ENCODE measurements at regions not wholly inside any gene's neighbourhood (a gene's known extent, or its start where the extent isn't known, plus 50 kb on each side); places are given as distances from the start of the nearest gene placed in this dataset.

DNA sequence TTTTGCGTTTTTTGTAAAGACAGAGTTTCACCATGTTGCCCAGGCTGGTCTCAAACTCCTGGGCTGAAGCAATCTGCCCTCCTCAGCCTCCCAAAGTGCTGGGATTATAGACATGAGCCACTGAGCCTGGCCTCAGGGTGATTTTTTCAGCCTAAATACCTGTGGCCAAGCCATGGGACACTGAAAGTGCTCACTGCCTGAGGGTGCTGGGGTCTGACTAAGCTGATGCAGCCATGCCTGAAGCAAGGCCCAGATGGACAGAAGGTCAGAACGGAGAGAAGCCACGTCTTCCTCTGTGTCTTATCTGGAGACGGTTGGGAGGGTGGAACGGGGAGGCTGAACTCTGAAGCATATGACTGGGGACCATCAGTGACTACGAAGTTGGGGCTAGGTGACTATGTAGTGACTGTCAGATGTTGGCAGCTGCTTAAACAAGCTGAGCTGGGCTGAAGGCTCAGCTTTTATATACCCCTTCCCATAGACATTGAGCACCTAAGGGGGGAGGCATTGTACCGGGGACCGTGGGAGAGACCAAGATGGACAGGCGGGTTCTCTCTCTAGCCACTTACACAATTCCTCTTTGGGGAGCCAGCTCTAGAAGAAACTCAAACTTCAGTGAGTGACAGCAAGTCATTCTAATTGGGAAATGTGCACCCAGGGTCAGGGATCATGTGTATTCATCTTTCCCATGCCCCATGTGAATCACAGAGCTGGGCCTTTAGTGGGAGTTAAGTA, 73.3 kb upstream of the HABP2 start:
- POLR2A ChIA-PET, result no interaction called here
- ATAC-seq (no peak), DNase-seq (ENCODE audit: low read depth, low spot score) (no peak)

DNA sequence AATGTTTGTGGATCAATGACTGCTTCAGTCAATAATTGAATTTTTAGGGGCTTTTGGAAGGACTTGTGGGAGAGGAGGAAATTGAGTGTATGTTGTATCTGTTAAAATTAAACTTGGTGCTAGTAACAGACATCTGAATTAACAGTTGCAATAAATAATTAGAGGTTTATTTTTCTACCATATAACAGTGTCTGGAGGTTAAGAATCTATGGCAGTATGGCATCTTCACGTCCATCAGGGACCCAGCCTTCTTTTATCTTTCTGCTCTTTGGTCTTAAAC, 72.8 kb upstream of the HABP2 start:
- no peaks in the 10 kb centered on the region for H3K36me3 ChIP-seq (ENCODE audit: control insufficient read depth, insufficient read depth, low read length)
- DNase-seq (ENCODE audit: low read depth, low spot score) (no peak), ATAC-seq (no peak)
- ChIA-PET POLR2A (no interaction called here), CTCF (no interaction called here)
- peaks cover 8% of the 10 kb centered on the region for H3K27me3 ChIP-seq (ENCODE audit: control insufficient read depth, insufficient read depth, low read length)
- intact Hi-C loops (cut with micrococcal nuclease; ENCODE audit: unreplicated experiment) (no loop called here), in situ Hi-C loops (cut with HindIII; ENCODE audit: low pct_unique_long_range_greater_than_20kb, low sequenced_read_pairs) (no loop called here)
- H3K27ac ChIP-seq (ENCODE audit: low read length), result no peak overlapping the region
- H3K4me1 ChIP-seq (ENCODE audit: control insufficient read depth, insufficient read depth, low read length), result no peaks in the 10 kb centered on the region
- TF ChIP-seq, protein P1, sequence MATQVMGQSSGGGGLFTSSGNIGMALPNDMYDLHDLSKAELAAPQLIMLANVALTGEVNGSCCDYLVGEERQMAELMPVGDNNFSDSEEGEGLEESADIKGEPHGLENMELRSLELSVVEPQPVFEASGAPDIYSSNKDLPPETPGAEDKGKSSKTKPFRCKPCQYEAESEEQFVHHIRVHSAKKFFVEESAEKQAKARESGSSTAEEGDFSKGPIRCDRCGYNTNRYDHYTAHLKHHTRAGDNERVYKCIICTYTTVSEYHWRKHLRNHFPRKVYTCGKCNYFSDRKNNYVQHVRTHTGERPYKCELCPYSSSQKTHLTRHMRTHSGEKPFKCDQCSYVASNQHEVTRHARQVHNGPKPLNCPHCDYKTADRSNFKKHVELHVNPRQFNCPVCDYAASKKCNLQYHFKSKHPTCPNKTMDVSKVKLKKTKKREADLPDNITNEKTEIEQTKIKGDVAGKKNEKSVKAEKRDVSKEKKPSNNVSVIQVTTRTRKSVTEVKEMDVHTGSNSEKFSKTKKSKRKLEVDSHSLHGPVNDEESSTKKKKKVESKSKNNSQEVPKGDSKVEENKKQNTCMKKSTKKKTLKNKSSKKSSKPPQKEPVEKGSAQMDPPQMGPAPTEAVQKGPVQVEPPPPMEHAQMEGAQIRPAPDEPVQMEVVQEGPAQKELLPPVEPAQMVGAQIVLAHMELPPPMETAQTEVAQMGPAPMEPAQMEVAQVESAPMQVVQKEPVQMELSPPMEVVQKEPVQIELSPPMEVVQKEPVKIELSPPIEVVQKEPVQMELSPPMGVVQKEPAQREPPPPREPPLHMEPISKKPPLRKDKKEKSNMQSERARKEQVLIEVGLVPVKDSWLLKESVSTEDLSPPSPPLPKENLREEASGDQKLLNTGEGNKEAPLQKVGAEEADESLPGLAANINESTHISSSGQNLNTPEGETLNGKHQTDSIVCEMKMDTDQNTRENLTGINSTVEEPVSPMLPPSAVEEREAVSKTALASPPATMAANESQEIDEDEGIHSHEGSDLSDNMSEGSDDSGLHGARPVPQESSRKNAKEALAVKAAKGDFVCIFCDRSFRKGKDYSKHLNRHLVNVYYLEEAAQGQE (IDR thresholded peaks at IDR 0.05; ENCODE audit: insufficient read depth in 1 of 2, low read depth in 2 of 2, low read length in 1 of 2), result no peak
- peaks cover 28% of the 10 kb centered on the region for H3K9me3 ChIP-seq (ENCODE audit: control insufficient read depth, insufficient read depth, low read depth, low read length)
- no peak overlapping the region for H3K4me3 ChIP-seq (ENCODE audit: low read depth in 2 of 2, low read length in 2 of 2)
- no TSS peak for BruUV-seq (replicated peaks)

More for the DNA sequence above, 73.3 kb upstream of the HABP2 start:
- H3K36me3 ChIP-seq (ENCODE audit: control insufficient read depth, insufficient read depth, low read length), result no peaks in the 10 kb centered on the region
- intact Hi-C loops (cut with micrococcal nuclease; ENCODE audit: unreplicated experiment) (no loop called here), in situ Hi-C loops (cut with HindIII; ENCODE audit: low pct_unique_long_range_greater_than_20kb, low sequenced_read_pairs) (no loop called here)
- no TSS peak for BruUV-seq (replicated peaks)
- H3K27me3 ChIP-seq (ENCODE audit: control insufficient read depth, insufficient read depth, low read length), result peaks cover 8% of the 10 kb centered on the region
- H3K4me3 ChIP-seq (ENCODE audit: low read depth in 2 of 2, low read length in 2 of 2), result no peak overlapping the region
- CTCF ChIA-PET, result no interaction called here
- H3K9me3 ChIP-seq (ENCODE audit: control insufficient read depth, insufficient read depth, low read depth, low read length), result peaks cover 28% of the 10 kb centered on the region
- H3K27ac ChIP-seq (ENCODE audit: low read length), result no peak overlapping the region
- TF ChIP-seq, protein P1 (IDR thresholded peaks at IDR 0.05; ENCODE audit: insufficient read depth in 1 of 2, low read depth in 2 of 2, low read length in 1 of 2), result no peak
- no peak for TF ChIP-seq SIN3A (IDR thresholded peaks at IDR 0.05; ENCODE audit: borderline replicate concordance, insufficient read depth, low read depth, low read length)
- TF ChIP-seq, protein P2, sequence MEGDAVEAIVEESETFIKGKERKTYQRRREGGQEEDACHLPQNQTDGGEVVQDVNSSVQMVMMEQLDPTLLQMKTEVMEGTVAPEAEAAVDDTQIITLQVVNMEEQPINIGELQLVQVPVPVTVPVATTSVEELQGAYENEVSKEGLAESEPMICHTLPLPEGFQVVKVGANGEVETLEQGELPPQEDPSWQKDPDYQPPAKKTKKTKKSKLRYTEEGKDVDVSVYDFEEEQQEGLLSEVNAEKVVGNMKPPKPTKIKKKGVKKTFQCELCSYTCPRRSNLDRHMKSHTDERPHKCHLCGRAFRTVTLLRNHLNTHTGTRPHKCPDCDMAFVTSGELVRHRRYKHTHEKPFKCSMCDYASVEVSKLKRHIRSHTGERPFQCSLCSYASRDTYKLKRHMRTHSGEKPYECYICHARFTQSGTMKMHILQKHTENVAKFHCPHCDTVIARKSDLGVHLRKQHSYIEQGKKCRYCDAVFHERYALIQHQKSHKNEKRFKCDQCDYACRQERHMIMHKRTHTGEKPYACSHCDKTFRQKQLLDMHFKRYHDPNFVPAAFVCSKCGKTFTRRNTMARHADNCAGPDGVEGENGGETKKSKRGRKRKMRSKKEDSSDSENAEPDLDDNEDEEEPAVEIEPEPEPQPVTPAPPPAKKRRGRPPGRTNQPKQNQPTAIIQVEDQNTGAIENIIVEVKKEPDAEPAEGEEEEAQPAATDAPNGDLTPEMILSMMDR (IDR thresholded peaks at IDR 0.05), result no peak
- TF ChIP-seq POLR2AphosphoS5 (IDR thresholded peaks at IDR 0.05; ENCODE audit: low read depth, low read length), result no peak
- TF ChIP-seq TCF7L2 (IDR thresholded peaks at IDR 0.05; ENCODE audit: low read depth, low read length), result no peak
- no peaks in the 10 kb centered on the region for H3K4me1 ChIP-seq (ENCODE audit: control insufficient read depth, insufficient read depth, low read length)
